ENCODE measurements at regions not wholly inside any gene's neighbourhood (a gene's known extent, or its start where the extent isn't known, plus 50 kb on each side); places are given as distances from the start of the nearest gene placed in this dataset.

- no peak for TF ChIP-seq CTCF (IDR thresholded peaks at IDR 0.05; ENCODE audit: low read depth, low read length, missing control alignments)
- in situ Hi-C loops (cut with HindIII; ENCODE audit: low sequenced_read_pairs) = no loop called here
Observed at GRCh38 chr20:57843941-57844625, 134.3 kb upstream of the PMEPA1 start.

GRCh38 chr20:57842720-57843119, 132.9 kb upstream of the PMEPA1 start:
- no peak overlapping the region for H3K4me3 ChIP-seq (ENCODE audit: low read depth, low read length)
- TF ChIP-seq CTCF (IDR thresholded peaks at IDR 0.05; ENCODE audit: low read depth, low read length, missing control alignments) = no peak
- in situ Hi-C loops (cut with HindIII; ENCODE audit: low sequenced_read_pairs) = no loop called here
- no peak for DNase-seq (ENCODE audit: low read depth)

More at GRCh38 chr20:57843941-57844625, 134.3 kb upstream of the PMEPA1 start:
- H3K4me3 ChIP-seq (ENCODE audit: low read depth, low read length) = no peak overlapping the region
- no peak for DNase-seq (ENCODE audit: low read depth)

- in situ Hi-C loops (cut with HindIII; ENCODE audit: low sequenced_read_pairs) = no loop called here
- TF ChIP-seq CTCF (IDR thresholded peaks at IDR 0.05; ENCODE audit: low read depth, low read length, missing control alignments) = no peak
- DNase-seq (ENCODE audit: low read depth) = no peak
- no peak overlapping the region for H3K4me3 ChIP-seq (ENCODE audit: low read depth, low read length)
Observed at GRCh38 chr20:57841297-57841866, 131.6 kb upstream of the PMEPA1 start.

- in situ Hi-C loops (cut with HindIII; ENCODE audit: low sequenced_read_pairs) = no loop called here
- TF ChIP-seq CTCF (IDR thresholded peaks at IDR 0.05; ENCODE audit: low read depth, low read length, missing control alignments) = no peak
- H3K4me3 ChIP-seq (ENCODE audit: low read depth, low read length) = no peak overlapping the region
- no peak for DNase-seq (ENCODE audit: low read depth)
Observed at GRCh38 chr20:57840504-57841296, 130.9 kb upstream of the PMEPA1 start.

- DNase-seq (ENCODE audit: low read depth) = no peak
- in situ Hi-C loops (cut with HindIII; ENCODE audit: low sequenced_read_pairs) = no loop called here
- TF ChIP-seq CTCF (IDR thresholded peaks at IDR 0.05; ENCODE audit: low read depth, low read length, missing control alignments) = no peak
Observed at GRCh38 chr20:57840066-57840465, 130.3 kb upstream of the PMEPA1 start.

GRCh38 chr20:57838670-57839151, 128.9 kb upstream of the PMEPA1 start:
- H3K4me3 ChIP-seq (ENCODE audit: low read depth, low read length) = no peak overlapping the region
- in situ Hi-C loops (cut with HindIII; ENCODE audit: low sequenced_read_pairs) = no loop called here
- TF ChIP-seq CTCF (IDR thresholded peaks at IDR 0.05; ENCODE audit: low read depth, low read length, missing control alignments) = no peak
- DNase-seq (ENCODE audit: low read depth) = peak; percentile 96

More at GRCh38 chr20:57840066-57840465, 130.3 kb upstream of the PMEPA1 start:
- H3K4me3 ChIP-seq (ENCODE audit: low read depth, low read length) = no peak overlapping the region

Data from astrocyte of the cerebellum (primary cell).